WI38 (cell line): ENCODE measurements at regions not wholly inside any gene's neighbourhood (a gene's known extent, or its start where the extent isn't known, plus 50 kb on each side); places are given as distances from the start of the nearest gene placed in this dataset.

Experiments used
- H3K4me3 ChIP-seq: 2 replicates; pipeline ENCODE4 v1.5.1; 2011; ENCODE audit warnings: low read depth, mild to moderate bottlenecking, control low read depth, low read length
- CTCF ChIP-seq: IDR thresholded peaks from 2 replicates; pipeline ENCODE4 v1.5.1; 2012; ENCODE audit warnings: low read depth, mild to moderate bottlenecking, control low read depth, low read length

- no peak overlapping the region for H3K4me3 ChIP-seq
- TF ChIP-seq CTCF: no peak
Observed at GRCh38 chr6:22062807-22063408, 233.9 kb downstream of the PRL start.

GRCh38 chr6:22064558-22064957, 232.3 kb downstream of the PRL start:
- H3K4me3 ChIP-seq: no peak overlapping the region
- no peak for TF ChIP-seq CTCF

- TF ChIP-seq CTCF: no peak
- no peak overlapping the region for H3K4me3 ChIP-seq
Observed at GRCh38 chr6:22067122-22067521, 229.7 kb downstream of the PRL start.

- H3K4me3 ChIP-seq: no peak overlapping the region
- no peak for TF ChIP-seq CTCF
Observed at GRCh38 chr6:22067671-22068070, 229.2 kb downstream of the PRL start.

GRCh38 chr6:22068561-22069305, 228.1 kb downstream of the PRL start:
- TF ChIP-seq CTCF: no peak
- H3K4me3 ChIP-seq: no peak overlapping the region

- no peak for TF ChIP-seq CTCF
- H3K4me3 ChIP-seq: no peak overlapping the region
Observed at GRCh38 chr6:22069306-22069800, 227.5 kb downstream of the PRL start.
